Ascending aorta (tissue), 2 donors: ENCODE measurements at regions not wholly inside any gene's neighbourhood (a gene's known extent, or its start where the extent isn't known, plus 50 kb on each side); places are given as distances from the start of the nearest gene placed in this dataset.

Experiments used
- DNase-seq, 2 donors: peaks; one replicate each; pipeline ENCODE4 v3.0.0-alpha.2; 2019; ENCODE audit warnings: low spot score in 2 of 2
- H3K27ac ChIP-seq, 2 donors: fragments of 200-600 bp; sonication (generic); one replicate each; pipeline ENCODE4 v1.5.1; 2016 to 2017; ENCODE audit warnings: mild to moderate bottlenecking in 1 of 2
- H3K27me3 ChIP-seq: fragments of 200-600 bp; sonication (generic); one replicate; pipeline ENCODE4 v1.5.1; 2017
- H3K36me3 ChIP-seq, 2 donors: fragments of 200-600 bp; sonication (generic); one replicate each; pipeline ENCODE4 v1.5.1; 2016
- H3K4me1 ChIP-seq, 2 donors: fragments of 200-600 bp; sonication (generic); one replicate each; pipeline ENCODE4 v1.5.1; 2016 to 2017; ENCODE audit warnings: mild to moderate bottlenecking in 1 of 2
- H3K4me3 ChIP-seq, 2 donors: fragments of 200-600 bp; sonication (generic); one replicate each; pipeline ENCODE4 v1.5.1; 2016 to 2017; ENCODE audit warnings: mild to moderate bottlenecking in 1 of 2
- H3K9me3 ChIP-seq, 2 donors: fragments of 200-600 bp; sonication (generic); one replicate each; pipeline ENCODE4 v1.5.1; 2016
- CTCF ChIP-seq, 3 experiments: fragments of 200-600 bp in 2 of 3; fragments of 450-650 bp in 1 of 3; sonication (generic) in 2 of 3; IDR thresholded peaks; one replicate each; pipeline ENCODE4 v1.5.1; 2016 to 2019; ENCODE audit warnings: antibody characterized with exemption in 3 of 3, mild to moderate bottlenecking in 1 of 3, moderate library complexity in 1 of 3
- intact Hi-C: fragments of 100-400 bp; cut with DNase I; formaldehyde crosslinking; loops from one replicate; pipeline ENCODE4 v1.15.1; 2023

GRCh38 chr18:30920351-30920750, 122.2 kb downstream of the DSC3 start:
- TF ChIP-seq CTCF (IDR thresholded peaks at IDR 0.05) = no peak
- H3K27ac ChIP-seq = no peak overlapping the region
- H3K36me3 ChIP-seq = no peaks in the 10 kb centered on the region
- no peak overlapping the region for H3K4me3 ChIP-seq
- intact Hi-C loops = no loop called here
- H3K4me1 ChIP-seq = no peaks in the 10 kb centered on the region
- H3K9me3 ChIP-seq = no peaks in the 10 kb centered on the region
- DNase-seq = no peak
- H3K27me3 ChIP-seq = no peaks in the 10 kb centered on the region

- intact Hi-C loops = no loop called here
- no peak for TF ChIP-seq CTCF (IDR thresholded peaks at IDR 0.05)
Observed at GRCh38 chr18:30917651-30918050, 124.9 kb downstream of the DSC3 start.

GRCh38 chr18:30915336-30915988, 127.1 kb downstream of the DSC3 start:
- Histone ChIP-seq H3K9me3 (no peaks in the 10 kb centered on the region), H3K27me3 (no peaks in the 10 kb centered on the region), H3K36me3 (no peaks in the 10 kb centered on the region), H3K4me1 (no peaks in the 10 kb centered on the region), H3K4me3 (no peak overlapping the region), H3K27ac (no peak overlapping the region)
- no peak for DNase-seq
- intact Hi-C loops = no loop called here
- TF ChIP-seq CTCF (IDR thresholded peaks at IDR 0.05) = no peak

More at GRCh38 chr18:30917651-30918050, 124.9 kb downstream of the DSC3 start:
- Histone ChIP-seq H3K27ac (no peak overlapping the region), H3K36me3 (no peaks in the 10 kb centered on the region), H3K27me3 (no peaks in the 10 kb centered on the region), H3K4me3 (no peak overlapping the region), H3K4me1 (no peaks in the 10 kb centered on the region), H3K9me3 (no peaks in the 10 kb centered on the region)
- DNase-seq = no peak

- Histone ChIP-seq H3K27ac (no peak overlapping the region), H3K4me1 (no peaks in the 10 kb centered on the region), H3K9me3 (no peaks in the 10 kb centered on the region), H3K4me3 (no peak overlapping the region), H3K36me3 (no peaks in the 10 kb centered on the region), H3K27me3 (no peaks in the 10 kb centered on the region)
- DNase-seq = no peak
- intact Hi-C loops = no loop called here
- no peak for TF ChIP-seq CTCF (IDR thresholded peaks at IDR 0.05)
Observed at GRCh38 chr18:30908381-30908780, 134.2 kb downstream of the DSC3 start.

GRCh38 chr18:30903566-30903965, 139.0 kb downstream of the DSC3 start:
- H3K36me3 ChIP-seq = no peaks in the 10 kb centered on the region
- intact Hi-C loops = no loop called here
- no peaks in the 10 kb centered on the region for H3K27me3 ChIP-seq
- H3K9me3 ChIP-seq = no peaks in the 10 kb centered on the region
- no peak for TF ChIP-seq CTCF (IDR thresholded peaks at IDR 0.05)
- no peak for DNase-seq
- no peak overlapping the region for H3K4me3 ChIP-seq
- H3K27ac ChIP-seq = no peak overlapping the region
- no peaks in the 10 kb centered on the region for H3K4me1 ChIP-seq
